ENCODE measurements at regions not wholly inside any gene's neighbourhood (a gene's known extent, or its start where the extent isn't known, plus 50 kb on each side); places are given as distances from the start of the nearest gene placed in this dataset.

- H3K9ac ChIP-seq (ENCODE audit: low read depth, low read length, poor library complexity, severe bottlenecking) = no peak overlapping the region
- H3F3A ChIP-seq (ENCODE audit: low read depth) = no peaks in the 10 kb centered on the region
- H4K20me1 ChIP-seq (ENCODE audit: insufficient read depth, low read length, poor library complexity, severe bottlenecking) = no peaks in the 10 kb centered on the region
- no peak overlapping the region for H3K4me3 ChIP-seq (ENCODE audit: low read length, poor library complexity, severe bottlenecking)
- H3K4me1 ChIP-seq (ENCODE audit: insufficient read depth, low read length, poor library complexity, severe bottlenecking) = no peaks in the 10 kb centered on the region
- H3K79me2 ChIP-seq (ENCODE audit: insufficient read depth, low read length) = no peaks in the 10 kb centered on the region
- H3K9me2 ChIP-seq (replicated peaks; ENCODE audit: low read depth, low read length) = no peaks in the 10 kb centered on the region
- H3K9me3 ChIP-seq (ENCODE audit: insufficient read depth, low read depth, low read length) = no peaks in the 10 kb centered on the region
- no peaks in the 10 kb centered on the region for H3K27me3 ChIP-seq (ENCODE audit: insufficient read depth, low read length, poor library complexity, severe bottlenecking)
- no peak overlapping the region for H2AFZ ChIP-seq (ENCODE audit: low read length)
- H3K36me3 ChIP-seq (ENCODE audit: insufficient read depth, low read length) = no peaks in the 10 kb centered on the region
- TF ChIP-seq EZH2phosphoT487 (IDR thresholded peaks at IDR 0.05; ENCODE audit: borderline replicate concordance) = no peak
- no peak for TF ChIP-seq CTCF (conservative IDR thresholded peaks at IDR 0.05; ENCODE audit: low read length)
- H3K4me2 ChIP-seq (ENCODE audit: low read depth, low read length, poor library complexity, severe bottlenecking) = no peak overlapping the region
These were observed 259.4 kb downstream of the TLR4 start for GRCh38 chr9:117963493-117964090.

GRCh38 chr9:117970276-117971050, 266.3 kb downstream of the TLR4 start:
- H3F3A ChIP-seq (ENCODE audit: low read depth) = no peaks in the 10 kb centered on the region
- H3K4me2 ChIP-seq (ENCODE audit: low read depth, low read length, poor library complexity, severe bottlenecking) = no peak overlapping the region
- H4K20me1 ChIP-seq (ENCODE audit: insufficient read depth, low read length, poor library complexity, severe bottlenecking) = no peaks in the 10 kb centered on the region
- no peaks in the 10 kb centered on the region for H3K9me2 ChIP-seq (replicated peaks; ENCODE audit: low read depth, low read length)
- no peaks in the 10 kb centered on the region for H3K9me3 ChIP-seq (ENCODE audit: insufficient read depth, low read depth, low read length)
- H3K36me3 ChIP-seq (ENCODE audit: insufficient read depth, low read length) = no peaks in the 10 kb centered on the region
- no peak overlapping the region for H3K4me3 ChIP-seq (ENCODE audit: low read length, poor library complexity, severe bottlenecking)
- no peak overlapping the region for H2AFZ ChIP-seq (ENCODE audit: low read length)
- no peaks in the 10 kb centered on the region for H3K4me1 ChIP-seq (ENCODE audit: insufficient read depth, low read length, poor library complexity, severe bottlenecking)
- H3K9ac ChIP-seq (ENCODE audit: low read depth, low read length, poor library complexity, severe bottlenecking) = no peak overlapping the region
- no peaks in the 10 kb centered on the region for H3K27me3 ChIP-seq (ENCODE audit: insufficient read depth, low read length, poor library complexity, severe bottlenecking)
- no peak for TF ChIP-seq CTCF (conservative IDR thresholded peaks at IDR 0.05; ENCODE audit: low read length)
- no peak for TF ChIP-seq EZH2phosphoT487 (IDR thresholded peaks at IDR 0.05; ENCODE audit: borderline replicate concordance)
- no peaks in the 10 kb centered on the region for H3K79me2 ChIP-seq (ENCODE audit: insufficient read depth, low read length)

- H3K4me1 ChIP-seq (ENCODE audit: insufficient read depth, low read length, poor library complexity, severe bottlenecking) = no peaks in the 10 kb centered on the region
- H3F3A ChIP-seq (ENCODE audit: low read depth) = no peaks in the 10 kb centered on the region
- H3K9ac ChIP-seq (ENCODE audit: low read depth, low read length, poor library complexity, severe bottlenecking) = no peak overlapping the region
- no peaks in the 10 kb centered on the region for H4K20me1 ChIP-seq (ENCODE audit: insufficient read depth, low read length, poor library complexity, severe bottlenecking)
- no peak overlapping the region for H2AFZ ChIP-seq (ENCODE audit: low read length)
- no peak overlapping the region for H3K4me2 ChIP-seq (ENCODE audit: low read depth, low read length, poor library complexity, severe bottlenecking)
- no peaks in the 10 kb centered on the region for H3K9me3 ChIP-seq (ENCODE audit: insufficient read depth, low read depth, low read length)
- H3K9me2 ChIP-seq (replicated peaks; ENCODE audit: low read depth, low read length) = no peaks in the 10 kb centered on the region
- H3K36me3 ChIP-seq (ENCODE audit: insufficient read depth, low read length) = no peaks in the 10 kb centered on the region
- no peaks in the 10 kb centered on the region for H3K27me3 ChIP-seq (ENCODE audit: insufficient read depth, low read length, poor library complexity, severe bottlenecking)
- TF ChIP-seq CTCF (conservative IDR thresholded peaks at IDR 0.05; ENCODE audit: low read length) (no peak), EZH2phosphoT487 (IDR thresholded peaks at IDR 0.05; ENCODE audit: borderline replicate concordance) (no peak)
- H3K4me3 ChIP-seq (ENCODE audit: low read length, poor library complexity, severe bottlenecking) = no peak overlapping the region
- H3K79me2 ChIP-seq (ENCODE audit: insufficient read depth, low read length) = no peaks in the 10 kb centered on the region
These were observed 269.9 kb downstream of the TLR4 start for GRCh38 chr9:117974108-117974507.
